Left ventricle myocardium inferior (tissue), 1 donor: ENCODE measurements at regions not wholly inside any gene's neighbourhood (a gene's known extent, or its start where the extent isn't known, plus 50 kb on each side); places are given as distances from the start of the nearest gene placed in this dataset.

ENCODE experiments used
- DNase-seq: peaks from one replicate; pipeline ENCODE4 v3.0.0-alpha.2; 2020
- H3K27ac ChIP-seq: fragments of 200-600 bp; replicated peaks from 2 replicates; pipeline ENCODE4 v1.8.0; 2021
- H3K27me3 ChIP-seq: fragments of 200-600 bp; 2 replicates; pipeline ENCODE4 v1.8.0; 2021; ENCODE audit warnings: low read depth
- H3K36me3 ChIP-seq: fragments of 200-600 bp; 2 replicates; pipeline ENCODE4 v1.8.0; 2021
- H3K4me1 ChIP-seq: fragments of 200-600 bp; 2 replicates; pipeline ENCODE4 v1.8.0; 2021
- H3K4me3 ChIP-seq: fragments of 200-600 bp; 2 replicates; pipeline ENCODE4 v1.8.0; 2021; ENCODE audit warnings: mild to moderate bottlenecking, moderate library complexity
- H3K9me3 ChIP-seq: fragments of 200-600 bp; replicated peaks from 2 replicates; pipeline ENCODE4 v1.8.0; 2021
- CTCF ChIP-seq: fragments of 200-600 bp; IDR thresholded peaks from 2 replicates; pipeline ENCODE4 v1.8.0; 2021; ENCODE audit warnings: antibody characterized with exemption, mild to moderate bottlenecking, borderline replicate concordance
- intact Hi-C: fragments of 100-400 bp; cut with micrococcal nuclease; formaldehyde crosslinking; loops from one replicate; pipeline ENCODE4 v1.11.0; 2022
- donor health status: DM: no; HTN: yes; CAD: no; lungs with severe emphysema.

DNA sequence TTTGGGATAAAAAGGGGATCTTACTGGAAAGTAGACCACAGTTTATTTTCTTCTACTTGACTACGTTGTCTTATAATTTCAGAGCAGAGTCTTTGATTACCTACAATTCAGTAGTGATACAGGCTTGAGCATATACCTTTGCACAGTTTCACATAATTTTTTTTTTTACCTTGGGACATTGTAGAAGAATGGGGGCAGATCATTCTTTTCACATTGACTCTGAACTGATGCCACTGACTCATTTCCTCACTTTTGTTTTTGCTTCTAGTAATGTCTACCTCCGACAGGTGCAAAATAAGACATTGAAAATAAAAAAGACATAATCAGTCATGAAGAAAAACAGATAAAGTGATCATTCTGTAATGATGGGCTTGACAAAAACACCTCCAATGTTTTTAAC lies 688.3 kb upstream of the CHORDC1 start:
- Histone ChIP-seq H3K27ac (no peak overlapping the region), H3K4me3 (no peak overlapping the region), H3K27me3 (no peaks in the 10 kb centered on the region), H3K36me3 (no peaks in the 10 kb centered on the region), H3K9me3 (no peaks in the 10 kb centered on the region), H3K4me1 (no peaks in the 10 kb centered on the region)
- no peak for TF ChIP-seq CTCF
- no peak for DNase-seq
- intact Hi-C loops: no loop called here

- no peak for DNase-seq
- no peaks in the 10 kb centered on the region for H3K9me3 ChIP-seq
- H3K4me3 ChIP-seq: no peak overlapping the region
- no peaks in the 10 kb centered on the region for H3K4me1 ChIP-seq
- H3K27ac ChIP-seq: no peak overlapping the region
- intact Hi-C loops: no loop called here
- no peaks in the 10 kb centered on the region for H3K27me3 ChIP-seq
- TF ChIP-seq CTCF: no peak
- no peaks in the 10 kb centered on the region for H3K36me3 ChIP-seq
These were observed 685.2 kb upstream of the CHORDC1 start for GRCh38 chr11:90908074-90908473.

- H3K4me3 ChIP-seq: no peak overlapping the region
- no peak overlapping the region for H3K27ac ChIP-seq
- H3K4me1 ChIP-seq: no peaks in the 10 kb centered on the region
- H3K9me3 ChIP-seq: no peaks in the 10 kb centered on the region
- DNase-seq: no peak
- H3K27me3 ChIP-seq: no peaks in the 10 kb centered on the region
- intact Hi-C loops: no loop called here
- TF ChIP-seq CTCF: no peak
- H3K36me3 ChIP-seq: no peaks in the 10 kb centered on the region
These were observed 673.0 kb upstream of the CHORDC1 start for GRCh38 chr11:90895850-90896249.

- H3K4me3 ChIP-seq: no peak overlapping the region
- DNase-seq: no peak
- no peaks in the 10 kb centered on the region for H3K9me3 ChIP-seq
- TF ChIP-seq CTCF: no peak
- intact Hi-C loops: no loop called here
- no peaks in the 10 kb centered on the region for H3K27me3 ChIP-seq
- no peaks in the 10 kb centered on the region for H3K36me3 ChIP-seq
- no peak overlapping the region for H3K27ac ChIP-seq
- H3K4me1 ChIP-seq: no peaks in the 10 kb centered on the region
These were observed 667.5 kb upstream of the CHORDC1 start for GRCh38 chr11:90890347-90890746.

DNA sequence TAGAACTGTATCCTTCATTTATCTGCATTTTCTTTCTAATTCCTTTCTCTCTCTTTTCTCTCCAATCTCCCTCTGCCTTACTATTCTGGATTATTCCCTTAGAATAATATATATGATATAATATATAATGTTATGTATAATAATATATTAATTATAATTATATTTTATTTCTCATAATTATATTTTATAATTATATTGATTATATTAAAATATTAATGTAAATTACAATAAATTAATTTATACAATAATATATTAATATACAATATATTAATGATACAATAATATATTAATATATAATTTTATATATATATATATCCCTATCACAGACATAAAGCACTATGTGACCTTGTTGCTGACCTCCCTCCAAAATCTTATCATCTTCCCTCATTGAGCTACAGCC lies 661.3 kb upstream of the CHORDC1 start:
- DNase-seq: no peak
- Histone ChIP-seq H3K36me3 (no peaks in the 10 kb centered on the region), H3K9me3 (peaks cover 8% of the 10 kb centered on the region), H3K27me3 (no peaks in the 10 kb centered on the region), H3K4me3 (no peak overlapping the region), H3K27ac (no peak overlapping the region), H3K4me1 (no peaks in the 10 kb centered on the region)
- no peak for TF ChIP-seq CTCF
- intact Hi-C loops: no loop called here

- TF ChIP-seq CTCF: no peak
- Histone ChIP-seq H3K4me1 (no peaks in the 10 kb centered on the region), H3K27ac (no peak overlapping the region), H3K36me3 (no peaks in the 10 kb centered on the region), H3K9me3 (peaks cover 9% of the 10 kb centered on the region), H3K4me3 (no peak overlapping the region), H3K27me3 (no peaks in the 10 kb centered on the region)
- intact Hi-C loops: no loop called here
- no peak for DNase-seq
These were observed 652.1 kb upstream of the CHORDC1 start for GRCh38 chr11:90874986-90875385.
